ENCODE measurements at regions not wholly inside any gene's neighbourhood (a gene's known extent, or its start where the extent isn't known, plus 50 kb on each side); places are given as distances from the start of the nearest gene placed in this dataset.

GRCh38 chr9:108751369-108751768, 104.4 kb downstream of the ACTL7B start:
- Histone ChIP-seq H3K79me2 (ENCODE audit: control insufficient read depth, insufficient read depth, low read length) (no peaks in the 10 kb centered on the region), H2AFZ (ENCODE audit: insufficient read depth, low read depth, low read length, poor library complexity, severe bottlenecking) (no peak overlapping the region), H3K9ac (ENCODE audit: low read length) (no peak overlapping the region), H3K4me2 (replicated peaks; ENCODE audit: low read depth, low read length, poor library complexity, severe bottlenecking) (no peak overlapping the region), H3K4me3 (ENCODE audit: control extremely low read depth in 1 of 5, extremely low read depth in 1 of 5, insufficient read depth in 1 of 5, low read depth in 2 of 5, low read length in 4 of 5) (no peak overlapping the region), H4K20me1 (ENCODE audit: control insufficient read depth, insufficient read depth, low read length, poor library complexity, severe bottlenecking) (no peaks in the 10 kb centered on the region), H3K9me3 (ENCODE audit: control extremely low read depth in 1 of 3, control insufficient read depth in 2 of 3, insufficient read depth in 1 of 3, low read length in 2 of 3) (no peaks in the 10 kb centered on the region), H3K27ac (ENCODE audit: low read length in 2 of 2) (no peak overlapping the region), H3K4me1 (ENCODE audit: control insufficient read depth in 2 of 2, insufficient read depth in 2 of 2, low read length in 2 of 2) (no peaks in the 10 kb centered on the region), H3K36me3 (replicated peaks in 1 of 2; ENCODE audit: control extremely low read depth in 1 of 2, control insufficient read depth in 1 of 2, extremely low read depth in 1 of 2, insufficient read depth in 2 of 2, low read length in 1 of 2) (no peaks in the 10 kb centered on the region), H3K27me3 (replicated peaks in 1 of 4; ENCODE audit: control extremely low read depth in 1 of 4, control insufficient read depth in 3 of 4, insufficient read depth in 4 of 4, low read length in 3 of 4) (no peaks in the 10 kb centered on the region)
- CTCF ChIA-PET, result interaction anchor here (1.6 kb wide), 1 partner anchor 10 kb away, joined by 6 read pairs; no protein-coding TSS in a partner anchor
- DNase-seq, result no peak
- intact Hi-C loops (cut with micrococcal nuclease), result no loop called here
- Mint-ChIP-seq H3K4me1 (no peaks in the 10 kb centered on the region), H3K27ac (no peak overlapping the region), H3K9me3 (ENCODE audit: insufficient read depth) (peaks cover 5% of the 10 kb centered on the region), H3K4me3 (no peak overlapping the region), H3K27me3 (peaks cover 9% of the 10 kb centered on the region)
- no peak for ATAC-seq (ENCODE audit: low read depth)
- POLR2A ChIA-PET, result no interaction called here
- no peak for TF ChIP-seq EZH2 (IDR thresholded peaks at IDR 0.05; ENCODE audit: borderline replicate concordance, insufficient read depth, low read depth, low read length, poor library complexity, severe bottlenecking)
- TF ChIP-seq, protein P1, sequence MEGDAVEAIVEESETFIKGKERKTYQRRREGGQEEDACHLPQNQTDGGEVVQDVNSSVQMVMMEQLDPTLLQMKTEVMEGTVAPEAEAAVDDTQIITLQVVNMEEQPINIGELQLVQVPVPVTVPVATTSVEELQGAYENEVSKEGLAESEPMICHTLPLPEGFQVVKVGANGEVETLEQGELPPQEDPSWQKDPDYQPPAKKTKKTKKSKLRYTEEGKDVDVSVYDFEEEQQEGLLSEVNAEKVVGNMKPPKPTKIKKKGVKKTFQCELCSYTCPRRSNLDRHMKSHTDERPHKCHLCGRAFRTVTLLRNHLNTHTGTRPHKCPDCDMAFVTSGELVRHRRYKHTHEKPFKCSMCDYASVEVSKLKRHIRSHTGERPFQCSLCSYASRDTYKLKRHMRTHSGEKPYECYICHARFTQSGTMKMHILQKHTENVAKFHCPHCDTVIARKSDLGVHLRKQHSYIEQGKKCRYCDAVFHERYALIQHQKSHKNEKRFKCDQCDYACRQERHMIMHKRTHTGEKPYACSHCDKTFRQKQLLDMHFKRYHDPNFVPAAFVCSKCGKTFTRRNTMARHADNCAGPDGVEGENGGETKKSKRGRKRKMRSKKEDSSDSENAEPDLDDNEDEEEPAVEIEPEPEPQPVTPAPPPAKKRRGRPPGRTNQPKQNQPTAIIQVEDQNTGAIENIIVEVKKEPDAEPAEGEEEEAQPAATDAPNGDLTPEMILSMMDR (IDR thresholded peaks at IDR 0.05), result no peak

DNA sequence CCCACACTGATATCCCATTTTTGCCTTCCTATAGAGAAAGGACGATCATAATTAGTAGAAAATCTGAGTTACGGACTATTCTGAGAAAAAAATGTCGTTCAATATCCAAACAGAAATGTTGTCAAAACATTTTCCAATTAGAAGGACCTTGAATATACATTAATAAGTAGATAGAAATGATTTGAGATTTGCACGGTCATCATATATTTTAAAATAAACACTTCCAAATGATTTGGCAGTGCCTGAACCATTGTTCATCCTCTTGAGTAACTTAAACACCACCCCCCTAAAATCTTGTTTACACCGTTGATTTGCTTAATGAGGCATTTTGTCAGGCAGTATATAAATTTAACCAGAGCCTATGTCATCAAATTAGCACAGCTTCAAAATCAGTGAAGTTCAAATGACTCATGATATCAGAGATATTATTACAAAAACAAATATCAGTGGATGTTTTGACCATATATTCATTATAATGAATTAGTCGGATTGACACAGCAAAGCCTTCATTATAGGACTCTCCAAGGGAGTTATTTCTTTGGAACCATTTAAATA, 105.0 kb downstream of the ACTL7B start:
- intact Hi-C loops (cut with micrococcal nuclease), result no loop called here
- no peak for ATAC-seq (ENCODE audit: low read depth)
- no peaks in the 10 kb centered on the region for H3K9me3 ChIP-seq (ENCODE audit: control extremely low read depth in 1 of 3, control insufficient read depth in 2 of 3, insufficient read depth in 1 of 3, low read length in 2 of 3)
- no peaks in the 10 kb centered on the region for H3K36me3 ChIP-seq (replicated peaks in 1 of 2; ENCODE audit: control extremely low read depth in 1 of 2, control insufficient read depth in 1 of 2, extremely low read depth in 1 of 2, insufficient read depth in 2 of 2, low read length in 1 of 2)
- Mint-ChIP-seq H3K27ac (no peak overlapping the region), H3K4me3 (no peak overlapping the region), H3K27me3 (peaks cover 9% of the 10 kb centered on the region), H3K9me3 (ENCODE audit: insufficient read depth) (peaks cover 5% of the 10 kb centered on the region), H3K4me1 (no peaks in the 10 kb centered on the region)
- no peaks in the 10 kb centered on the region for H3K4me1 ChIP-seq (ENCODE audit: control insufficient read depth in 2 of 2, insufficient read depth in 2 of 2, low read length in 2 of 2)
- no peak for DNase-seq
- H2AFZ ChIP-seq (ENCODE audit: insufficient read depth, low read depth, low read length, poor library complexity, severe bottlenecking), result no peak overlapping the region
- CTCF ChIA-PET, result no interaction called here
- no peak overlapping the region for H3K9ac ChIP-seq (ENCODE audit: low read length)
- POLR2A ChIA-PET, result no interaction called here
- TF ChIP-seq EZH2 (IDR thresholded peaks at IDR 0.05; ENCODE audit: borderline replicate concordance, insufficient read depth, low read depth, low read length, poor library complexity, severe bottlenecking), result no peak
- TF ChIP-seq, protein P1 (IDR thresholded peaks at IDR 0.05), result no peak
- no peaks in the 10 kb centered on the region for H3K27me3 ChIP-seq (replicated peaks in 1 of 4; ENCODE audit: control extremely low read depth in 1 of 4, control insufficient read depth in 3 of 4, insufficient read depth in 4 of 4, low read length in 3 of 4)
- WGBS (ENCODE audit: insufficient coverage), result no CpG with 5 or more reads among the region's 6 CpGs
- no peaks in the 10 kb centered on the region for H4K20me1 ChIP-seq (ENCODE audit: control insufficient read depth, insufficient read depth, low read length, poor library complexity, severe bottlenecking)
- H3K27ac ChIP-seq (ENCODE audit: low read length in 2 of 2), result no peak overlapping the region
- H3K4me2 ChIP-seq (replicated peaks; ENCODE audit: low read depth, low read length, poor library complexity, severe bottlenecking), result no peak overlapping the region
- no peaks in the 10 kb centered on the region for H3K79me2 ChIP-seq (ENCODE audit: control insufficient read depth, insufficient read depth, low read length)
- H3K4me3 ChIP-seq (ENCODE audit: control extremely low read depth in 1 of 5, extremely low read depth in 1 of 5, insufficient read depth in 1 of 5, low read depth in 2 of 5, low read length in 4 of 5), result no peak overlapping the region

Measured in B cell (primary cell).